ENCODE measurements at regions not wholly inside any gene's neighbourhood (a gene's known extent, or its start where the extent isn't known, plus 50 kb on each side); places are given as distances from the start of the nearest gene placed in this dataset.

- TF ChIP-seq, protein P1, sequence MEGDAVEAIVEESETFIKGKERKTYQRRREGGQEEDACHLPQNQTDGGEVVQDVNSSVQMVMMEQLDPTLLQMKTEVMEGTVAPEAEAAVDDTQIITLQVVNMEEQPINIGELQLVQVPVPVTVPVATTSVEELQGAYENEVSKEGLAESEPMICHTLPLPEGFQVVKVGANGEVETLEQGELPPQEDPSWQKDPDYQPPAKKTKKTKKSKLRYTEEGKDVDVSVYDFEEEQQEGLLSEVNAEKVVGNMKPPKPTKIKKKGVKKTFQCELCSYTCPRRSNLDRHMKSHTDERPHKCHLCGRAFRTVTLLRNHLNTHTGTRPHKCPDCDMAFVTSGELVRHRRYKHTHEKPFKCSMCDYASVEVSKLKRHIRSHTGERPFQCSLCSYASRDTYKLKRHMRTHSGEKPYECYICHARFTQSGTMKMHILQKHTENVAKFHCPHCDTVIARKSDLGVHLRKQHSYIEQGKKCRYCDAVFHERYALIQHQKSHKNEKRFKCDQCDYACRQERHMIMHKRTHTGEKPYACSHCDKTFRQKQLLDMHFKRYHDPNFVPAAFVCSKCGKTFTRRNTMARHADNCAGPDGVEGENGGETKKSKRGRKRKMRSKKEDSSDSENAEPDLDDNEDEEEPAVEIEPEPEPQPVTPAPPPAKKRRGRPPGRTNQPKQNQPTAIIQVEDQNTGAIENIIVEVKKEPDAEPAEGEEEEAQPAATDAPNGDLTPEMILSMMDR (IDR thresholded peaks at IDR 0.05), result no peak
- TF ChIP-seq POLR2A (IDR thresholded peaks at IDR 0.05), result no peak
Measured at GRCh38 chr5:130287438-130287837, 383.2 kb downstream of the CHSY3 start.

All from uterus (tissue), 2 donors.